Ecto neural progenitor cell (in vitro differentiated cells): ENCODE measurements at regions not wholly inside any gene's neighbourhood (a gene's known extent, or its start where the extent isn't known, plus 50 kb on each side); places are given as distances from the start of the nearest gene placed in this dataset.

Experiments used
- DNase-seq: peaks from one replicate; pipeline ENCODE4 v3.0.0-alpha.2; 2018; ENCODE audit warnings: low spot score

DNA sequence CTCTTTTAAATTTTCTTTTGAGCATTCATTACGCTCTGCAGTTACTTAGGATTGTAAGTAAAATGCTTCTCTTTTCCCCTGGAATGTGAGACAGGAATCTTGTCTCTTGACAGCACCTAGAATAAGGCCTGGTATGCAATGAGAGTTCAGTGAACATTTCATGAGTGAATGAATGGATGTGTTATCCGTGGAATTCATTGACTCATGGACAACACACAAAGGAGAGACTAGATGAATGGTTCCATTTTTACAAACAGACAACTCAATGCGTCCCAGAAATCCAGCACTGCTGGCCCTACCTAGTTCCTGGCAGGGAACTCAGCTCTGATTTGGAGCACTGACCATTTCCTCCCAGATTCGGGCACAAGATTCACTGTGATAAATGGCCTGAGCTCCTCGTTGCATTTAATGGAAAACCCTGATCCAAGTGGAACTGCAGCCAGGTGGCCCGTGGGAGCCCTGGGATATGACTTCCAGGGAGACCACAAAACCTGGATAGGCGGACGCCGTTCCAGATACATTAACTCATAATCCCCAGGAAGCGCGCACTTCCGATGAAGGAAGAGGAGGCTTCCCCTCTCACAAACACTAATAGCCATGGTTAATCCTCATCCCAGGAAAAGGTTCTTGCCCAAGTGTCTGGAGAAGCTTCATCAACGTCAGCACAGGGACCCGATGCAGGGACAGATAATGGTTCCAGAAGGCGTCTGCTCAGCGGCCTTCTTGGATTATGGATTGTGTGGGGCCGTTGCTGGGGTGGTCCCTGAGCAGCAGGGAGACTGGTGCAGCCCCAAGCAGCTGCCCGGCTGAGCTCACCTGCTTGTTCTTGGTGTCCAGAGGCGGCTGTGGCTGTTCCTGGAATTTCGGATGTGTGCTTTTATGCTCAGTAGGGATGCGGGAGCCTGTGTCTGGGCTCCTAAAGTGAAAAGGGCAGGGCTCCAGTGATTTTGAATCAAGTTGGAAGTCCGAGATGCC lies 211.1 kb upstream of the TSHZ3 start:
- DNase-seq: no peak

DNA sequence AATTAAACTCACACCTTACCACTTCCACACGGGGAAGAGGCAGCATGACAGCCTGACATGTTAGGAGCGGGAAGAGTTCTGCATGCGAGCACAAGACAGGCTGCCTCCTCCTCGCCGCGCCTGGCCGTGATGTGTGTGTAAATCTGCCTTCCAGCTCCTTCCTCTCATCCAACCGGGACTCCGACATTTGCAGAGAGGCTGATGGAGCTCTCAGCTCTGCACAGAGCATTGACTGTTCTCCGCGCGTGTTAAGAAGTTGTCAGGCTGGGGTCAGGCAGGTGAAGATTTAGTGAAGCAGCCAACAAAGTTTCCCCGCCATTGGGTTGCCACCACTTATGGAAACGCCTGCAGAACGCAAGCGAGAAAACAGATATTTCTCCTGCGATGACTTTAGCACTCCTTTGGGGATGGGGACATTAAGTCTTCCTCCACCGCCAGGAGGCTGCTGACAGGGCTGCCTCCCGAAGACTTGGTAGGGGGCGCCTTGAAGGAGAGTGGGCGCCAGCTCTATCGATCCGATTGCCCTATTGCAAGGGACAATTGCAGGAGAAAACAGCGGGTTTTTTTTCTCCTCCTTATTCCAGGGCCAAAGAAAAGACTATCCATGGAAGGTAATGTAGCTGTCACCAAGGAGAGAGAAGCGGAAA lies 213.9 kb upstream of the TSHZ3 start:
- no peak for DNase-seq

DNA sequence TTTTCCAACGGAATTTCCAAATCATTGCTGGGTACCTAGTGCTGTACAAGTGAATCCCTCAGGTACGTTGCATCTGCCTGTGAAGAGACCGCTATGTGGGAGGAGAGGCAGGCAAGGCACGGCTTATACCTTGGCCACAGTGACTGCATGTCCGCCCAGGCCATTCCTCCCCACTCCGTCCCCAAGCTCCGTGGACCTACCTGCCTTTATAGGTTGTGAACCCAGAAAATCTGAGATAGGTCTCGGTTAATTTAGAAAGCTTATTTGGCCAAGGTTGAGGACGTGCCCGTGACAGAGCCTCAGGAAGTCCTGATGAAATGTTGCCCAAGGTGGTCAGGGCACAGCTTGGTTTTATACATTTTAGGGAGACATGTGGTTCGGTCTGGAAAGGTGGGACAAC lies 218.5 kb upstream of the TSHZ3 start:
- DNase-seq: no peak

DNA sequence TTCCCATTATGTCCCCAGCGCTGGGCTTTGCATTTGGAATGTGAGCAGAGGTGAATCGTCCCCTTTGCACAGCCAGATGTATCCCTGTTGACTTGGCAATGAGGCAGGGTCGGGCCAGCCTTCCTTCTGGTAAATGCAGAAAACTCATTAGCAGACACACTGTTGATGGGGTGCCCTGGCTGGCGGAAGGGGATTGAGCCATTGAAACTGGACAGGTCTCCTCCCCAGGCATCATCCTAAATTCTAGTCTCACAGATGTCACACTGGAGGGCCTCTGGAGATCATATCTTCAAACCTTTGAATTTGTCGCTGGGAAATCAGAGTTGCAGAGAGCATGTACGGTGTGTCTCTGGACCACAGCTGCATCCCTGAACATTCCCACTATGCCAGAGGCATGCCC lies 219.5 kb upstream of the TSHZ3 start:
- no peak for DNase-seq

DNA sequence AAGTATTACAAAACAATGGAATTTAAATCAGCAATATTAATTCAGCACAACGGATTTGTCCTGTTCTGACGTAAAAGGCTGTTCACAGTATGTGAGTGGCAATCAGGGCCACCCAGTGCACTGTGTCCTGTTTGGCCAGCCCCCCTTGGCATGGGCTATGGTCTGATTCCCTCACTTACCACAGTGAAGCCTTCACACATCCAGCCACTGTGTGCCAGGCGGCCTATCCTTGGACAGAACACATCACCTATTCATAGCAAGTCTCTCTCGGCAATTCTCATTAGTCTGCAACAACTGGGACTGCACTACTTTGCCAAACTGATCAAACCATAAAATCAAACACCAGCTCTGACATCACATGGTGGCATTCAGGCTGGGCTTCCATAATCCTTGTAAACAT lies 221.5 kb upstream of the TSHZ3 start:
- peak; percentile 15 for DNase-seq

DNA sequence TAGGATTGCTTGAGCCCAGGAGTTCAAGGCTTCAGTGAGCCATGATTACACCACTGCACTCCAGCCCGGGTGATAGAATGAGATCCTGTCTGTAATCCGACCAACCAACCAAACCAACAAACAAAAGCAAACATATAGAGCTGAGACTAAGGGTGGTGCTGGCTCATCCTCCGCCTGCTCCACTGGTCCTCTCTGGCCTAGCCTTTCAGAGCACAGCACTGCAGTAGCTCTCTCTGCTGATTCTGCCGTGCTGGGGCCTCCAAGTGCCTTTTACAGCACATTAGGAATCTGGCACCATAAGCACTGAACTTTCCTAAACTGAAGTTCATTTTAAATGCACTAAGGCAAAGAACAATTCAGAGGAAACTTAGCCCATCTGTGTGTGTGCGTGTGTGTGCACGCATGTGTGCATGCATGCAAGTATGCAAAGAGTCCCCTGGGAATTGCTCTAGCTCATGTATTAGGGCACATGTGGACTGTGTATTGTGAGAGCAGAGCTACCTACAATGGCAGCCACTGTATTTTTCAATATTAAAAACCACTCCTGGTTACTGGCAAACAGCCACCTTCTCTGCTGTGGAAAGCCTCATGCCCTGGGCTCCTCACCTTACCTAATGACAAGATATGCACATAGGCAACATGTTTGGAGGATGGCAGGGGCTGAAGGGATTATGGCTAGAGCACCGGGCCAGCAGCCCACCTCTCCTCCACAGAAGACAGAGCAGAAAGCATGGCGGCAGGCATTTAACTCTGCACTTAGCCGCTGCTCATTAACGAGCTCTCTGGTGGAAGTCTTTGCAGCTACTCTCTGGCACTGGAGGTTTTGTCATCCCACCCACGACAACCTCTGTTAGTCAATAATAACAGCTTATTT lies 223.1 kb upstream of the TSHZ3 start:
- peak; percentile 34 for DNase-seq

DNA sequence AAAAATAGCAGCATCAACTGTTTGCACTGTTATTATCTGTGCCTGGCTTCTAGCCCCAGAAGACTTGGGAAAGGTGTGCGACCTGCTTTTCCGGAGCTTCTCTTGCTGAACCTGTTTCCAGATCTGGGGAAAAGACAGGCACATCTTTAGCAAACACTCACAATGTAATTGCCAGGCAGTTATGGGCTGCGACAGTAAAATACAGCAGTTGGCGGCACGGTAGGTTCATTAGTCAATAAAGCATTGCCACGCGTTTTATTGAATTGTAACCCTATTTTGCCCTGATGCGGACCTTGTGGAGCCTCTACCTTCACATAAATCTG lies 223.7 kb upstream of the TSHZ3 start:
- no peak for DNase-seq

DNA sequence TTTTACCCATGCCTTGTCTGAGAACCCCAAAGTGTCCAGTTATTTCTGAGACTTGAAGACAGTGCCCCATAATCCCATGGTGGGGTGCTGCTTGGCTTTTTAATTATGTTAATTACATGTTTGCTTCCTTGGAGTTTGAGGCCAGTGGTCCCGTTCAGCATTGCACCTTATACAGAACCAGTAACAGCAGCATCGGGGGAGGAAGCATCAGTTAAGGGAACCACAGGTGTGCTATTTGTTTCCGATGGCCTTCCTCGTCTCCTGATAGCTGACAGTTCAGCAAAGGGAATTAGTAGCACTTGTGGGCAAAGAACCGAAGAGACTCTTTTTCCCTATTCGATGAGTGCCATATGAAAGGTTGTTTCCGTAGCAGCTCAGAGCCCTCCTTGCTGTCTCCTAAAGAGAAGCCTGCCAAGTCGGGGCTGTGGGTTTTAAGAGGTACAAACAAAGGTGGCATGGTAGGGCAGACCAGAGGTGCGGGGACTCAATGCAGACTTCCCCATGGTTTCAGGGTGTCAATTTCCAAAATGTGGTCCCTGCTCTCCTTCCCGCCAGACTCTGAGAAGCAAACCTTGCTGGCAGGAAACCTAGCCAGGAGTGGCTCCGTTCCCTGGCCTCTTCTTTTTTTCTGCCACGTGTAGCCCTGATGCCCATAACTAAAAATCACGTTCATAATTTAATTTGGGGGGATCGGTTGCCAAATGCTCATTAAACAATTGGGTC lies 225.2 kb upstream of the TSHZ3 start:
- DNase-seq: peak; percentile 31

DNA sequence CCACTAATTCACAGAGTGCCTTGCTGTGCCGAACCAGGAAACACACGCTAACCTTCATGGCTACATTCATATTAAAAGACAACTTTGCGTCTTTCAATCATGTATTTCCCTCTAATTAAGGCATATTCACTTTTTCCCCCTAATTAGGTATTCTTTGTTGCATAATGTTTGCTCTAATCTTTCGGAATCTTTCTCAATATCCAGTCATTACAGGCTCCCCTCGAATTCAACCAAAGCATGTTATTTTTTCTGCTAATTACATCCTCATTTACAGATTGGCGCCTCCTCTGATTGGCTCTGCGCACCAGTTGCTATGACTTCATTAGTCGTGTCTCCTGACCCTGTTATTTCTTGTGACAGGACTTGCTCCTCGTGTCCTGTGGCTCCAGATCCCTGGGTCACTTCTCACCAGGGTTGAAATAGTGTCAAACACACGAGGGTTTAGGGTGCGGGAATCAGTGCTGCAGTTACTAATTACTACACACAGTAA lies 226.7 kb upstream of the TSHZ3 start:
- peak; percentile 22 for DNase-seq

DNA sequence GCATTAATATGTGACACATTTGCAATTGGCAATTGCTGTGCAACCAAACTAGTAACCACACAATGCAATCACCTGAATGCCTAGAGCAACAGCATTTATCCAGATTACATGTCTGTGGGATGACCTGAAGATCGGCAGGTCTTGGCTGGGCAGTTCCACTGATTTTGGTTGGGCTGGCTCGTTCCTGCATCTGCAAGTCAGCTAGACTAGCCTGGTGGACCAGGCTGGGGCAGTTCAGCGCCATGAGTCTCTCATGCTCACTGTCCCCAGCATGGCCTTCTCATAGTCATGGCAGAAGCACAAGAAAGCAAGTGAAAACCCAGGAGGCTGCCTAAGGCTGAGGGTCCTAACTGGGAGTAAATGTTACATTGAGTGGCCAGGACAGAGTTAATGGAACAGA lies 229.1 kb upstream of the TSHZ3 start:
- peak; percentile 19 for DNase-seq

DNA sequence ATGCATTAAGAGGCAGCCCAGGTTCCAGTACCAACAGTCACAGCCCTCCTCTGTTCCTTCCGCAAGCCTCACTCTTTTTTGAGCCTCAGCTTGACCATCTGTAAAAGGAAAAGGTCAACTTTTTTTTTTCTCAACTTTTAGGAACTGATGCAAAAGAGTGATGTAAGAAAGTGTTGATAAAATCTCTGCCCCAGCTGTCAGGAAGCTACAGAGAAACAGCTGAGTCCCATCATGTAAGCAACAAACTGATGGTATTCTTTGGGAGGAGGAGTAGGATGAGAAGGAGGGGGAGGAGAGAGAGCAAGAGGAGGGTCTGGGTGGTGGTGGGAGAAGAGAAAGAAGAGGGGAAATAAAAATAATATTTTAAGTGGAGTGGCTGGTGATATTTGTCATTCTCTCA lies 233.9 kb upstream of the TSHZ3 start:
- no peak for DNase-seq

DNA sequence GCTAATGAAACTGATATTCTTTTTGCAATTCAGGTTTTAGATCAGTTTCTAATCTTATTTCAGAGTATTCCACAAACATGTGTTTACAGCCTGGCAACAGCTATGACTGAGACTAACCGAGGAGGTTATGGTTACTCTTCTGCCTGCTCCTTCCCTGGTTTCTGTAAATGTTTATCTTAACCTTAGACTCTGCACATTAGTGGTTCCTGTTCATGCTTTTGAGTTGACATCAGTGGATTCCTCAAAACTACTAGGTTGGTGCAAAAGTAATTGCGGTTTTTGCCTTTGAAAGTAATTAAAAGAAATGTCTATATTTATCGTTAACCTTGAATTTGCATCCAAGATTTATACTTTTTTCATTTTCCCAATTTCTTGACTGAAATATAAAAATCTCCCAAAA lies 237.0 kb upstream of the TSHZ3 start:
- no peak for DNase-seq

DNA sequence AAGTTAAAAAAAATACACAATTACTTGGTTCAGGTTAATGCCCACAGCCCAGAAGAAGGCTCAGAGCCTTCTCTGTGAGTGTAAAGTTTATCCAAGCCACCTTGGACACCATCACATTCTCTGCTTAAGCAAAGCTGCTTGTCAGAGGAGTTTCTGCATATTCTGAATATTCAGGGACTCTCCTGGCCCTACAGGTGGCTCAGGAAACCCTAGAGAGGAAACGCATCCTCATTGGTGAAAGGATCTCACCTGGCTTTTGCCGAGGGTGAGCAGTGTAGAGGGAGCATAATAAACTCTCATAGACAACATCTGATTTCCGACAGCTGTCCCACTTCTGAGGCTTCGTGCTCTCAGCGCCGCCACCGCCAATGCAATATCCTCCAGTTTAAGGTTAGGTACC lies 239.9 kb upstream of the TSHZ3 start:
- DNase-seq: no peak

DNA sequence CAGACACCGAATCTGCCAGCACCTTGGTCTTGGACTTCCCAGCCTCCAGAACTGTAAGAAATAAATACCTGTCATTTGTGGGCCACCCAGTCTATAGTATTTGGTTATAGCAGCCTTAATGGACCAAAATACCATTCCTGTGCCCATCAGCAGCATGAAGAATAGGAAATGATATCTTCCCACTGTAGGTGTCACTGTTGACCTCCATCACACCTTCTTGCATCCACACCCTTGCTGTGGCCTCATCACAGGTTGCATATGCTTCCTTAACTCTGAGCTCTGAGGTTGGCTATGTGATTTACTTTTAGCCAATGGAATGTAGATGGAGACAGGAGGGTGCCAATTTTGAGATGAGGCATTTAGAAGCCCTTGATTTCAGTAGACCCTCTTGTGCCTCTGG lies 242.0 kb upstream of the TSHZ3 start:
- no peak for DNase-seq

DNA sequence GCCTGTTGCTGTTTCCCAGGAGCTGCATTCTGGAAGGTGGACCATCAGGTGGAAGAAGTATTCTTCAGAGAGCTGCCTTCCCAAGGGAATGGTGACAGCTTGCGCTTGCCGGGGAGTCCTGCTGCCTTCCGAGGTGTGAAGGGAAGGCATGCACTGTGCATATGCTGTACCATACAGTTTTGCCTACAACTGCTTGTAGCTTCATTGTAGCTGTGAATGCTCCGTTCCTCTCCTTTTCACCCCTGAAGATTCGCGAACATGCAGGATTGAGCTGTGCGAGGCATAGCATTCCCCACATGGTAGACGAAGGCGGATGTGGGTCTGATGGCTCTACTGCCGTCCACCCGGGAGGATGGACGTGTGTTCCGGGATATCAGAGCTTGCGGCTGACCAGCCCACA lies 243.2 kb upstream of the TSHZ3 start:
- no peak for DNase-seq

DNA sequence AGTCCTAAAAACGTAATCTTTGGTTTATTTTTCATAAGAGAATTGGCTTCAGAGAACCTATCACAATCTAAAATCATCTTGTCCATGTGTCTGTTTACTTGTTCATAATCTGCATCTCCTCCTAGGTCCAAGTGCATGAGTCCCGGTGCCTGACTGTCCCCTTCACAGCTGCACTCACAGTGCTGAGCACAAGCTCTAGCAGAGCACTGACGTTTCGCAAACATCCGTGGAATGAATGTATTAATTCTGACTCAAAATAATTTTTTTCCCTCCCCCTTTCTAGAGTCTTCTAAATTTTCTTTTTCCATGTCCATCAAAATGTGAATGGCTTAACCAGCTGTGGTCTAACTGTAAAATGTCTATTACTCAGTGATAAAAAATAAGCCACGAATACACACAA lies 245.5 kb upstream of the TSHZ3 start:
- DNase-seq: no peak

DNA sequence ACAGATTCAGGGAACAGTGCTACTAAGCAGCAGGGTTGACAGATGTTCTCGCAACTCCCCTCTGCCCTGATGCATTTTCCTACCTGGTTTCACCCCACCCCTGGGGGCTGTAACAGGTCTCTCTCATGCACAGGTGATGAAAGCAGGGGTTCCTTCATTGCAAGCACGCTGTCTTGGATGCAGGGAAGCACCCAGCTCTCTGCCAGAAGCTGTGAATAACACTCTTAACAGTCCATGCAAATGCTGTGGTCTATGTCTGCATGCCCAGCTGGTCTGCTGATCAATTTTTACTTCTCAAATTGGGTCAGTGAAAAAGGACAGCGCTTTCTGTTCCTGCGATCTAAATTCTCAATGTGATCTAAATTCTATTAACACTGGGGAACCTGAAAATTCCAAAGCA lies 246.3 kb upstream of the TSHZ3 start:
- no peak for DNase-seq

DNA sequence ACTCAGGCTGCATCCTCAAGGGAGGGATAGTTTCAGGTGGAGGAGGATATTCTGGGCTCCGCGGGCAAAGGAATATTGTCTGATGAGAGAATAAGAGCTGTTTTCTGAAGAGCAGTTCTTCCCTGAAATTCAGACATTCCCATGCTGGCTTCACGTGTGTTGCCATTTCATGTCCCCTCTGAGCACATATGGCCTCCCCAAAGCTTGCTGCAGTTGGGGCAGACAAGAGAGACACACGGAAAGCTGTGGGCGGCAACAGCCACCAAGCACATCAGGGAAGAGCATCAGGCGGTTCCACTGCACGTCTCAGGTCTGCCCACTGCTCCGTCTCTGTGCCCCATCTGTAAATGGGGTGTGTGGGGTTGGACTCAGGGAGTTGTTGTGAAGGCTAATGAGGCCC lies 247.5 kb upstream of the TSHZ3 start:
- no peak for DNase-seq

DNA sequence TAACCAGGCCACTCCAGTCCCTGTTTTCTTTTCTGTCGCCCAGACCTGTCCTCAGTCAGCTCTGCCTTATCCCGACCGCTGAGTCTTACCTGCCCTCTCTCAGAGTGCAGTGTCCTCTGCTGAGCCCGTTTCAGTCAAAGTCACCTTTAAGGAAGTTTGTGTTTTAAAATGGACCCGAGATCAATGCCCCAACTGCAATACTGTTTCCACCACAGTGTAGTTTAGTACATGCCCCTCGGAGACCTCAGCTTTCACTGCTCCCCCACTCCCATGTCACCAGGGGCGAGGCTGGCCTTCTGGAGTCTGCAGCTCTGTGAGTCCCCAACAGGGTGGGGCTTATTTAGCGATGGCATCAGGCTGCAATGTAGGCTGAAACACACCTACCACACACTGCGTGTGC lies 248.4 kb upstream of the TSHZ3 start:
- DNase-seq: no peak

DNA sequence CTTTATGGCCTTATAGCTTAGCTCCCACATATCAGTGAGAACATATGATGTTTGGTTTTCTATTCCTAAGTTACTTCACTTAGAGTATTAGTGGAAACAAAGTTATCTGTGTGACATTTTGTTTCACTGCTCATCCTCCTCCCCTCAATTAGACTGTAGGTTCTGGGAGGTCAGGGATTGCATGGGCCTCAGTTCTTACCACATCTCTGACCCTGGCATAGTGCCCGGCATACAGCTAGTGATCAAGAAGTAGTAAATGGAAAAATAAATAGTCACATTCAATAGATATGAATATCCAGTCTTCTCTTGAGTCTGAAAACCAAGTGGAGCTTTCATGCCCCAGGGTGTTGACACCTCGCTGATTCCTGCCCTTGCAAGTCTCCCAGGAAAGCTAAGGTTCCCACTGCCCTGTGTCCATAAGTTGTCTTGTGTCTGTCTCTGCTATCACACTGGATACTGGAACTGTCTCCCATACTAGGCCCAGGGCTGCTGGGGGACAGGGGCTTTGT lies 249.5 kb upstream of the TSHZ3 start:
- DNase-seq: no peak

DNA sequence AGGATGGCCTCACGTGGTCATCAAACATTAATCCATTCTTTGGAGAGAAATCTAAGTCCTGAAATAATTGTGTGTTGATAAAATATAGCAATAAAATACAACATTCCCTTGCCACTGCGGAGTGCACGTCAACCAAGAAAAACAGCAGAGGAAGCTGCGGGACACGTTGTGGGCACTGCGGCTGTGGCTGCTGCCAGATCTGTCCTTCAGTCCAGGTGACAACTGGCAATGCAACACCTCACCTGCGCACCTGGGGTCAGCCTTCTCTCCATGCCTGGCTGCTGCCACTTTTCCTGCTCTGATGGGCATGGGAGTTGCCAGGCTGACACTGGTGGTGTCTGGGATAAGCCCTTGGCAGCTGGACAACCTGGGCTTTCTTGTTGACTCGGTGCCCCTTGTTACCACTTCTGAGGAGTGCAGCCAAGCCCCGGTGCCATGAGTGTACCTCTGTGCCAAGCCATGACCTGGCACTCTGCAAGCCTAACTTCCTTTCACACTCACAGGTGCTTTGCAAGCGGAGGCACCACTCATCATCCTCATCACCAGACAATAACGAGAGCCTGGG lies 251.6 kb upstream of the TSHZ3 start:
- DNase-seq: no peak
